HG03139 (cell line): ENCODE measurements at regions not wholly inside any gene's neighbourhood (a gene's known extent, or its start where the extent isn't known, plus 50 kb on each side); places are given as distances from the start of the nearest gene placed in this dataset.

Experiments
- ATAC-seq: cut with Tn5 transposase; IDR thresholded peaks from one replicate; pipeline ENCODE4 v1.9.1; 2021; ENCODE audit not compliant: unreplicated experiment

- ATAC-seq = no peak
These were observed 109.6 kb upstream of the CDC42EP3 start for GRCh38 chr2:37781028-37781427.

- ATAC-seq = no peak
These were observed 110.8 kb upstream of the CDC42EP3 start for GRCh38 chr2:37782155-37782673.

- no peak for ATAC-seq
These were observed 111.4 kb upstream of the CDC42EP3 start for GRCh38 chr2:37782721-37783371.

GRCh38 chr2:37783545-37783944 lies 112.1 kb upstream of the CDC42EP3 start:
- ATAC-seq = no peak

GRCh38 chr2:37784071-37784758 lies 112.8 kb upstream of the CDC42EP3 start:
- no peak for ATAC-seq

GRCh38 chr2:37784759-37785149 lies 113.3 kb upstream of the CDC42EP3 start:
- no peak for ATAC-seq

GRCh38 chr2:37786191-37786698 lies 114.8 kb upstream of the CDC42EP3 start:
- no peak for ATAC-seq

GRCh38 chr2:37786854-37787253 lies 115.4 kb upstream of the CDC42EP3 start:
- no peak for ATAC-seq

- no peak for ATAC-seq
These were observed 117.3 kb upstream of the CDC42EP3 start for GRCh38 chr2:37788602-37789209.

- ATAC-seq = no peak
These were observed 118.6 kb upstream of the CDC42EP3 start for GRCh38 chr2:37790019-37790418.

GRCh38 chr2:37790462-37790861 lies 119.0 kb upstream of the CDC42EP3 start:
- no peak for ATAC-seq

GRCh38 chr2:37792366-37792765 lies 120.9 kb upstream of the CDC42EP3 start:
- no peak for ATAC-seq

GRCh38 chr2:37793004-37793403 lies 121.6 kb upstream of the CDC42EP3 start:
- ATAC-seq = no peak

GRCh38 chr2:37794717-37795116 lies 123.3 kb upstream of the CDC42EP3 start:
- ATAC-seq = no peak

- ATAC-seq = no peak
These were observed 124.0 kb upstream of the CDC42EP3 start for GRCh38 chr2:37795456-37795855.

GRCh38 chr2:37795938-37796337 lies 124.5 kb upstream of the CDC42EP3 start:
- ATAC-seq = no peak

GRCh38 chr2:37796481-37796880 lies 125.0 kb upstream of the CDC42EP3 start:
- no peak for ATAC-seq

- no peak for ATAC-seq
These were observed 125.6 kb upstream of the CDC42EP3 start for GRCh38 chr2:37797081-37797480.

- no peak for ATAC-seq
These were observed 126.6 kb upstream of the RMDN2 start for GRCh38 chr2:37798315-37799005.

GRCh38 chr2:37800176-37800858 lies 124.8 kb upstream of the RMDN2 start:
- no peak for ATAC-seq
